Sigmoid colon (tissue), 3 donors: ENCODE measurements at regions not wholly inside any gene's neighbourhood (a gene's known extent, or its start where the extent isn't known, plus 50 kb on each side); places are given as distances from the start of the nearest gene placed in this dataset.

Experiments
- POLR2A ChIP-seq, 2 donors: fragments of 450-650 bp; IDR thresholded peaks; one replicate each; pipeline ENCODE4 v1.6.1; 2016; ENCODE audit warnings: antibody characterized with exemption in 2 of 2, mild to moderate bottlenecking in 2 of 2, moderate library complexity in 2 of 2
- TF ChIP-seq, protein P1 (sequence below), 4 experiments: fragments of 450-650 bp in 3 of 4; fragments of 200-600 bp in 1 of 4; IDR thresholded peaks; one replicate each; pipeline ENCODE4 v1.5.1; 2016 to 2019; ENCODE audit warnings: antibody characterized with exemption in 4 of 4, mild to moderate bottlenecking in 3 of 4, moderate library complexity in 2 of 4

DNA sequence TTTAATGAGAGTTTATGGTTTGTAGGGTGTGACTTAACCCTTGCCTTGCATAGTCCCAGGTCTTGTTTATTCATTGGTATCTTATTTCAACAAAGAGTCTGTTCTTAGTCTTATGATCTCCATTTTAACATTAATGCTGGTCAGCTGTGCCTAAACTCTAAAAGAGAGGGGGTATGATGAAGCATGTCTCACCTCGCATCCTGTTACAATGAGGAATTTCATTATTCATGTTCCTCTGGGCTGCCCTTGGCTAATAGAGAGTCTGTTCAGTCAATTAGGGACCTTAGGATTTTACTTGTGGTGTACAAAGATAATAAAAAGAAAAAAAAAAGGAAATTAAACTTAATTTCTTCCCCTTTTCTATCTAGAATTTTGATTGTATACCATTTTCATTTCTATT, 831.9 kb upstream of the CDH2 start:
- TF ChIP-seq, protein P1, sequence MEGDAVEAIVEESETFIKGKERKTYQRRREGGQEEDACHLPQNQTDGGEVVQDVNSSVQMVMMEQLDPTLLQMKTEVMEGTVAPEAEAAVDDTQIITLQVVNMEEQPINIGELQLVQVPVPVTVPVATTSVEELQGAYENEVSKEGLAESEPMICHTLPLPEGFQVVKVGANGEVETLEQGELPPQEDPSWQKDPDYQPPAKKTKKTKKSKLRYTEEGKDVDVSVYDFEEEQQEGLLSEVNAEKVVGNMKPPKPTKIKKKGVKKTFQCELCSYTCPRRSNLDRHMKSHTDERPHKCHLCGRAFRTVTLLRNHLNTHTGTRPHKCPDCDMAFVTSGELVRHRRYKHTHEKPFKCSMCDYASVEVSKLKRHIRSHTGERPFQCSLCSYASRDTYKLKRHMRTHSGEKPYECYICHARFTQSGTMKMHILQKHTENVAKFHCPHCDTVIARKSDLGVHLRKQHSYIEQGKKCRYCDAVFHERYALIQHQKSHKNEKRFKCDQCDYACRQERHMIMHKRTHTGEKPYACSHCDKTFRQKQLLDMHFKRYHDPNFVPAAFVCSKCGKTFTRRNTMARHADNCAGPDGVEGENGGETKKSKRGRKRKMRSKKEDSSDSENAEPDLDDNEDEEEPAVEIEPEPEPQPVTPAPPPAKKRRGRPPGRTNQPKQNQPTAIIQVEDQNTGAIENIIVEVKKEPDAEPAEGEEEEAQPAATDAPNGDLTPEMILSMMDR (IDR thresholded peaks at IDR 0.05): no peak
- no peak for TF ChIP-seq POLR2A (IDR thresholded peaks at IDR 0.05)
